ENCODE measurements at regions not wholly inside any gene's neighbourhood (a gene's known extent, or its start where the extent isn't known, plus 50 kb on each side); places are given as distances from the start of the nearest gene placed in this dataset.
"Not testable (repeated sequence)": the region's sequence is repeated elsewhere in the genome, so short reads cannot be mapped to it uniquely, and the experiment has no call there.

DNA sequence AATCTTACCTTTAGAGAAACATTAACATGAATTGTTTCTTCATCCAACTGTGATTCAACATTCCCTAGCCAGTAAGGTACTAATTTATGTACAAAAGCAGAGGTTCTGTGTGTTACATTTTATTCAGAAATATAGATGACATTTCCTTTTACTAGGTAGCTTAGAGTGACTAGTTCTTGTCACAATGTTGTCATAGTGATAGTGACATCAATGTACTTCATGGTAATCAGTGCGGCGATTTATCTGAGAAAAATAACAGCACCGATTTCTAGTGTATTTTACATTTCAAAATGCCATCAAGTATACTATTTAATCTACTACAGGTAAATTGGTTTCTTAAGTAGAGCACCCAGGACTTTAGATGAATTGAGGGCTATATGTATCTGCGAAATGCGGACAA, 72.1 kb upstream of the DGKB start:
- POLR2A ChIA-PET: no interaction called here
- Mint-ChIP-seq H3K27me3 (no peaks in the 10 kb centered on the region), H3K27ac (no peak overlapping the region), H3K36me3 (no peaks in the 10 kb centered on the region), H3K4me3 (no peak overlapping the region), H3K9me3 (no peaks in the 10 kb centered on the region), H3K4me1 (no peaks in the 10 kb centered on the region)
- no peak for DNase-seq
- no peak for ATAC-seq (ENCODE audit: low read depth)

DNA sequence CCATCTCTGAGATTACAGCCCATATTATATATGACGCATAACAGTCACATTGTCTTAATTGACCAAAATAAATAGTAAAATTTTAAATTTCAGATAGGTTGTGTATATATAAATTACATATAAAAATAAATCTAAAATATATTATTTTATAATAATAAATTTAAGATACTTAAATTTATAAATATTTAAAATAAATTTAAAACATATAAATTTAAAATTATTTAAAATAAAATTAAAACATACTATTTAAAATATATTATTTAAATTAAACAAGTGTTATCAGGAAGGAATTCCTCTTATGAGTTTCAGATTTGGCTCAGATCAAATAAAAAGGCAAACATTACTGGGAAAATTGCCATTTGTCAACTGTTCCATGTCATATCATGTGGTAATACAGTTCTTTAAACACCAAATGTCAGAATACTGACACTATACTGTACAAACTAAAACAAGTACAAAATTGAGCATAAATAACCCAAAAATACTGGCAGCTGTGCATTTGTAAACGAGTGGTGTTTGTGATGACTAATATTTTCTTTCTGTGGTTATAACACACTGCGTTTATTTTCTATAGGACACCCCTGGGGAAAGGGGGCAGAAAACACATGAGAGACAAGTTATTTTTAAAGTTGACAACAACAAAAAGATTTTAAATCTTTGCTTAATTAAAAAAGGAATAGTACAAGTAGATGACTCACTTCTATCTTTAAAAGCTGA, 71.3 kb upstream of the DGKB start:
- Mint-ChIP-seq H3K27ac (no peak overlapping the region), H3K4me1 (no peaks in the 10 kb centered on the region), H3K36me3 (no peaks in the 10 kb centered on the region), H3K9me3 (no peaks in the 10 kb centered on the region), H3K4me3 (no peak overlapping the region), H3K27me3 (no peaks in the 10 kb centered on the region)
- ATAC-seq (ENCODE audit: low read depth) (no peak), DNase-seq (no peak)
- POLR2A ChIA-PET: no interaction called here

DNA sequence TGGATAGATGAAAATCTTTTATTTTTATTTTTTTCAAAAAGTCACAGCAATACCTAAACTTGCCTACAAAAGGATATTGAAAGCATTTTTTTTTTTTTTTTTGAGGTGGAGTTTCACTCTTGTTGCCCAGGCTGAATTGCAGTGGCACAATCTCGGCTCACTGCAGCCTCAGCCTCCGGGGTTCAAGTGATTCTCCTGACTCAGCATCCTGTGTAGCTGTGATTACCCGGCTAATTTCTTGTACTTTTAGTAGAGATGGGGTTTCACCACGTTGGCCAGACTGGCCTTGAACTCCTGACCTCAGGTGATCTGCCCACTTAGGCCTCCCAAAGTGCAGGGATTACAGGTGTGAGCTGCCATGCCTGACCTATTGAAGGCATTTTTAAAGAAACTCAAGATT, 69.1 kb upstream of the DGKB start:
- ATAC-seq (ENCODE audit: low read depth); DNase-seq; H3K27ac Mint-ChIP-seq; H3K9me3 Mint-ChIP-seq; POLR2A ChIA-PET; H3K36me3 Mint-ChIP-seq; H3K4me3 Mint-ChIP-seq; H3K4me1 Mint-ChIP-seq; H3K27me3 Mint-ChIP-seq: not testable (repeated sequence)

- ATAC-seq (ENCODE audit: low read depth); H3K27me3 Mint-ChIP-seq; H3K9me3 Mint-ChIP-seq; POLR2A ChIA-PET; DNase-seq; H3K4me3 Mint-ChIP-seq; H3K36me3 Mint-ChIP-seq; H3K4me1 Mint-ChIP-seq; H3K27ac Mint-ChIP-seq: not testable (repeated sequence)
Observed at GRCh38 chr7:14967376-14967775, 64.8 kb upstream of the DGKB start.

- H3K9me3 Mint-ChIP-seq: peaks cover 2% of the 10 kb centered on the region
- ATAC-seq (ENCODE audit: low read depth) (no peak), DNase-seq (no peak)
- H3K27ac Mint-ChIP-seq: no peak overlapping the region
- POLR2A ChIA-PET: no interaction called here
- no peak overlapping the region for H3K4me3 Mint-ChIP-seq
- no peaks in the 10 kb centered on the region for H3K27me3 Mint-ChIP-seq
- H3K36me3 Mint-ChIP-seq: no peaks in the 10 kb centered on the region
- H3K4me1 Mint-ChIP-seq: no peaks in the 10 kb centered on the region
Observed at GRCh38 chr7:14962778-14963177, 60.2 kb upstream of the DGKB start.

- no peaks in the 10 kb centered on the region for H3K4me1 Mint-ChIP-seq
- no peak overlapping the region for H3K4me3 Mint-ChIP-seq
- no peaks in the 10 kb centered on the region for H3K36me3 Mint-ChIP-seq
- DNase-seq: no peak
- no peak overlapping the region for H3K27ac Mint-ChIP-seq
- ATAC-seq (ENCODE audit: low read depth): no peak
- peaks cover 2% of the 10 kb centered on the region for H3K9me3 Mint-ChIP-seq
- POLR2A ChIA-PET: no interaction called here
- H3K27me3 Mint-ChIP-seq: no peaks in the 10 kb centered on the region
Observed at GRCh38 chr7:14960721-14961120, 58.2 kb upstream of the DGKB start.

- POLR2A ChIA-PET: no interaction called here
Observed at GRCh38 chr7:14959339-14959738, 56.8 kb upstream of the DGKB start.

DNA sequence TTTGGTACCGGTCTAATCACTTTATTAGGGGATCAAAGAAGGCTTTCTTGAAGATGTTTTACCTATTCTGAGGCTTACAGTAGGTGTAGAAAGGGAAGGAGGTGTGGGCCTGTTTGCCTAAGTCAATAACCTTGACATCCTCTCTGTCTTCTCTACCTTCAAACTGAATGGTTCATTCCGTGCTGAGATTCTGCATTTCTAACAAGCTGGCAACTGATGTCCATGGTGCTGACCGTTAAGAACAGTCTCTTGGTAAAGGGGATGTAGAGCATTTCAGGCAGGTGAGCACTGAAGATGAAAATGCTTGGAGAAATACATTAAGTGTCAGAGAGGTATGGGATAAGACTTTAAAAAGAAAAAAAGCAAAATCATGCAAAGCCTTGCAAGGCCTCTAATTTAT, 51.5 kb upstream of the DGKB start:
- ATAC-seq (ENCODE audit: low read depth) (no peak), DNase-seq (no peak)
- no peak overlapping the region for H3K4me3 Mint-ChIP-seq
- no peaks in the 10 kb centered on the region for H3K9me3 Mint-ChIP-seq
- POLR2A ChIA-PET: no interaction called here
- H3K4me1 Mint-ChIP-seq: no peaks in the 10 kb centered on the region
- H3K36me3 Mint-ChIP-seq: no peaks in the 10 kb centered on the region
- H3K27me3 Mint-ChIP-seq: no peaks in the 10 kb centered on the region
- H3K27ac Mint-ChIP-seq: no peak overlapping the region

More at GRCh38 chr7:14959339-14959738, 56.8 kb upstream of the DGKB start:
- no peaks in the 10 kb centered on the region for H3K9me3 Mint-ChIP-seq
- H3K36me3 Mint-ChIP-seq: no peaks in the 10 kb centered on the region
- H3K4me3 Mint-ChIP-seq: no peak overlapping the region
- no peak overlapping the region for H3K27ac Mint-ChIP-seq
- ATAC-seq (ENCODE audit: low read depth) (no peak), DNase-seq (no peak)
- no peaks in the 10 kb centered on the region for H3K4me1 Mint-ChIP-seq
- no peaks in the 10 kb centered on the region for H3K27me3 Mint-ChIP-seq
